NCI-H82 treated with DMSO at 0.1 percent for 48 hours (cell line): ENCODE measurements at regions not wholly inside any gene's neighbourhood (a gene's known extent, or its start where the extent isn't known, plus 50 kb on each side); places are given as distances from the start of the nearest gene placed in this dataset.

Source experiments
- DNase-seq: peaks from one replicate; lab custom pipeline; 2025; ENCODE audit not compliant: unreplicated experiment; lab: John Stamatoyannopoulos, UW

GRCh38 chr10:61319386-61320256 lies 133.6 kb downstream of the TMEM26 start:
- DNase-seq: no peak

- DNase-seq: no peak
These were observed 134.8 kb downstream of the TMEM26 start for GRCh38 chr10:61318429-61318828.

GRCh38 chr10:61317706-61318105 lies 135.5 kb downstream of the TMEM26 start:
- DNase-seq: no peak

- DNase-seq: no peak
These were observed 136.4 kb downstream of the TMEM26 start for GRCh38 chr10:61316676-61317265.

- no peak for DNase-seq
These were observed 138.9 kb downstream of the TMEM26 start for GRCh38 chr10:61314273-61314672.

- no peak for DNase-seq
These were observed 139.7 kb downstream of the TMEM26 start for GRCh38 chr10:61313460-61313859.

GRCh38 chr10:61304746-61305145 lies 148.4 kb downstream of the TMEM26 start:
- DNase-seq: no peak

GRCh38 chr10:61302124-61302523 lies 151.1 kb downstream of the TMEM26 start:
- no peak for DNase-seq

GRCh38 chr10:61301575-61301974 lies 151.6 kb downstream of the TMEM26 start:
- no peak for DNase-seq

- DNase-seq: no peak
These were observed 153.3 kb downstream of the TMEM26 start for GRCh38 chr10:61299841-61300240.

GRCh38 chr10:61299156-61299555 lies 154.0 kb downstream of the TMEM26 start:
- no peak for DNase-seq

GRCh38 chr10:61298194-61298593 lies 155.0 kb downstream of the TMEM26 start:
- DNase-seq: no peak

- no peak for DNase-seq
These were observed 157.0 kb downstream of the TMEM26 start for GRCh38 chr10:61296161-61296560.

GRCh38 chr10:61294131-61294530 lies 159.1 kb downstream of the TMEM26 start:
- DNase-seq: no peak

GRCh38 chr10:61289813-61290212 lies 163.4 kb downstream of the TMEM26 start:
- no peak for DNase-seq

- DNase-seq: no peak
These were observed 166.5 kb downstream of the TMEM26 start for GRCh38 chr10:61286686-61287085.

GRCh38 chr10:61285749-61286148 lies 167.4 kb downstream of the TMEM26 start:
- no peak for DNase-seq

GRCh38 chr10:61284222-61284890 lies 168.8 kb downstream of the TMEM26 start:
- peak; percentile 21 for DNase-seq

- no peak for DNase-seq
These were observed 169.5 kb downstream of the TMEM26 start for GRCh38 chr10:61283481-61284221.

- DNase-seq: no peak
These were observed 170.1 kb downstream of the TMEM26 start for GRCh38 chr10:61283066-61283465.

- no peak for DNase-seq
These were observed 172.9 kb downstream of the TMEM26 start for GRCh38 chr10:61280303-61280702.
